Left lung (tissue), 4 donors: ENCODE measurements at regions not wholly inside any gene's neighbourhood (a gene's known extent, or its start where the extent isn't known, plus 50 kb on each side); places are given as distances from the start of the nearest gene placed in this dataset.

Experiments
- ATAC-seq: fragments of 200-7000 bp; cut with Tn5 transposase; one replicate; pipeline ENCODE4 v1.9.1; 2020; ENCODE audit warnings: moderate library complexity
- DNase-seq, 4 donors: peaks; one replicate each; pipeline ENCODE4 v3.0.0-alpha.2; 2013 to 2020
- H3K27ac ChIP-seq, 2 donors: fragments of 200-600 bp; sonication (generic) in 1 of 2; one replicate each; pipeline versions ENCODE4 v1.5.0 to v1.8.0; 2020 to 2021
- H3K27me3 ChIP-seq, 2 donors: fragments of 200-600 bp; sonication (generic) in 1 of 2; one replicate each; pipeline versions ENCODE4 v1.5.0 to v1.8.0; 2020 to 2021
- H3K36me3 ChIP-seq, 2 donors: fragments of 200-600 bp; sonication (generic) in 1 of 2; one replicate each; pipeline versions ENCODE4 v1.5.0 to v1.8.0; 2020 to 2021
- H3K4me1 ChIP-seq, 2 donors: fragments of 200-600 bp; one replicate each; pipeline ENCODE4 v1.8.0; 2021
- H3K4me3 ChIP-seq, 2 donors: fragments of 200-600 bp; sonication (generic) in 1 of 2; one replicate each; pipeline versions ENCODE4 v1.5.0 to v1.8.0; 2020 to 2021; ENCODE audit warnings: mild to moderate bottlenecking in 1 of 2
- H3K9me3 ChIP-seq, 2 donors: fragments of 200-600 bp; sonication (generic) in 1 of 2; one replicate each; pipeline versions ENCODE4 v1.5.0 to v1.8.0; 2020 to 2021
- CTCF ChIP-seq, 2 donors: fragments of 200-600 bp; sonication (generic) in 1 of 2; IDR thresholded peaks; one replicate each; pipeline versions ENCODE4 v1.5.0 to v1.8.0; 2021; ENCODE audit warnings: antibody characterized with exemption in 2 of 2
- intact Hi-C, 2 donors: fragments of 100-400 bp; cut with DNase I; formaldehyde crosslinking; loops; one replicate each; pipeline versions ENCODE4 v1.11.2 to v1.14.2; 2022
- donor health status: DM: no; HTN: yes; CAD: no.
- donor health status: DM: no; HTN: no; CAD: no.

- H3K27me3 ChIP-seq = peaks cover 0 to 10% of the 10 kb centered on the region in 2 donors
- no peaks in the 10 kb centered on the region for H3K4me1 ChIP-seq
- no peaks in the 10 kb centered on the region for H3K36me3 ChIP-seq
- H3K4me3 ChIP-seq = no peak overlapping the region
- H3K9me3 ChIP-seq = no peaks in the 10 kb centered on the region
- no peak for TF ChIP-seq CTCF (IDR thresholded peaks at IDR 0.05)
- no peak for ATAC-seq
- no peak for DNase-seq
- intact Hi-C loops = no loop called here
- no peak overlapping the region for H3K27ac ChIP-seq
These were observed 301.9 kb downstream of the FGFR2 start for GRCh38 chr10:121296378-121296777.

GRCh38 chr10:121296881-121297585 is 301.2 kb downstream of the FGFR2 start:
- ATAC-seq (no peak), DNase-seq (no peak)
- TF ChIP-seq CTCF (IDR thresholded peaks at IDR 0.05) = no peak
- Histone ChIP-seq H3K27me3 (peaks cover 0 to 7% of the 10 kb centered on the region in 2 donors), H3K9me3 (no peaks in the 10 kb centered on the region), H3K27ac (no peak overlapping the region), H3K4me1 (no peaks in the 10 kb centered on the region), H3K4me3 (no peak overlapping the region), H3K36me3 (no peaks in the 10 kb centered on the region)
- intact Hi-C loops = no loop called here

GRCh38 chr10:121300723-121301122 is 297.5 kb downstream of the FGFR2 start:
- Histone ChIP-seq H3K36me3 (no peaks in the 10 kb centered on the region), H3K27ac (no peak overlapping the region), H3K9me3 (no peaks in the 10 kb centered on the region), H3K4me3 (no peak overlapping the region), H3K4me1 (no peaks in the 10 kb centered on the region), H3K27me3 (no peaks in the 10 kb centered on the region)
- ATAC-seq (no peak), DNase-seq (no peak)
- intact Hi-C loops = no loop called here
- TF ChIP-seq CTCF (IDR thresholded peaks at IDR 0.05) = no peak

- no peak for DNase-seq
These were observed 295.6 kb downstream of the FGFR2 start for GRCh38 chr10:121302541-121303180.

More at GRCh38 chr10:121302541-121303180, 295.6 kb downstream of the FGFR2 start:
- H3K36me3 ChIP-seq = no peaks in the 10 kb centered on the region
- TF ChIP-seq CTCF (IDR thresholded peaks at IDR 0.05) = no peak
- H3K27me3 ChIP-seq = no peaks in the 10 kb centered on the region
- no peak overlapping the region for H3K4me3 ChIP-seq
- no peak for ATAC-seq
- intact Hi-C loops = no loop called here
- no peak overlapping the region for H3K27ac ChIP-seq
- H3K9me3 ChIP-seq = no peaks in the 10 kb centered on the region
- H3K4me1 ChIP-seq = no peaks in the 10 kb centered on the region
